ENCODE measurements at regions not wholly inside any gene's neighbourhood (a gene's known extent, or its start where the extent isn't known, plus 50 kb on each side); places are given as distances from the start of the nearest gene placed in this dataset.

GRCh38 chr17:65389426-65389825 lies 172.0 kb downstream of the AXIN2 start:
- TF ChIP-seq CTCF (IDR thresholded peaks at IDR 0.05), result no peak
- Histone ChIP-seq H3K9me3 (no peaks in the 10 kb centered on the region), H3K27ac (no peak overlapping the region), H3K36me3 (no peaks in the 10 kb centered on the region), H3K4me1 (no peaks in the 10 kb centered on the region), H3K27me3 (no peaks in the 10 kb centered on the region), H3K4me3 (no peak overlapping the region)
- DNase-seq (no peak), ATAC-seq (no peak)
- intact Hi-C loops (cut with DNase I), result no loop called here

GRCh38 chr17:65388911-65389310 lies 172.5 kb downstream of the AXIN2 start:
- Histone ChIP-seq H3K27ac (no peak overlapping the region), H3K9me3 (no peaks in the 10 kb centered on the region), H3K4me3 (no peak overlapping the region), H3K36me3 (no peaks in the 10 kb centered on the region), H3K27me3 (no peaks in the 10 kb centered on the region), H3K4me1 (no peaks in the 10 kb centered on the region)
- DNase-seq (no peak), ATAC-seq (no peak)
- intact Hi-C loops (cut with DNase I), result no loop called here
- no peak for TF ChIP-seq CTCF (IDR thresholded peaks at IDR 0.05)

- H3K4me1 ChIP-seq, result no peaks in the 10 kb centered on the region
- no peak overlapping the region for H3K4me3 ChIP-seq
- intact Hi-C loops (cut with DNase I), result no loop called here
- no peaks in the 10 kb centered on the region for H3K36me3 ChIP-seq
- H3K27me3 ChIP-seq, result no peaks in the 10 kb centered on the region
- H3K9me3 ChIP-seq, result no peaks in the 10 kb centered on the region
- TF ChIP-seq CTCF (IDR thresholded peaks at IDR 0.05), result no peak
- no peak for ATAC-seq
- no peak for DNase-seq
- H3K27ac ChIP-seq, result no peak overlapping the region
These were observed 174.1 kb downstream of the AXIN2 start for GRCh38 chr17:65387322-65387721.

- Histone ChIP-seq H3K36me3 (no peaks in the 10 kb centered on the region), H3K27me3 (no peaks in the 10 kb centered on the region), H3K9me3 (no peaks in the 10 kb centered on the region), H3K27ac (no peak overlapping the region), H3K4me3 (no peak overlapping the region), H3K4me1 (no peaks in the 10 kb centered on the region)
- no peak for DNase-seq
- no peak for TF ChIP-seq CTCF (IDR thresholded peaks at IDR 0.05)
- intact Hi-C loops (cut with DNase I), result no loop called here
- no peak for ATAC-seq
These were observed 175.7 kb downstream of the AXIN2 start for GRCh38 chr17:65385726-65386125.

GRCh38 chr17:65385071-65385470 lies 176.4 kb downstream of the AXIN2 start:
- Histone ChIP-seq H3K9me3 (no peaks in the 10 kb centered on the region), H3K4me1 (no peaks in the 10 kb centered on the region), H3K4me3 (no peak overlapping the region), H3K36me3 (no peaks in the 10 kb centered on the region), H3K27ac (no peak overlapping the region), H3K27me3 (no peaks in the 10 kb centered on the region)
- DNase-seq (no peak), ATAC-seq (no peak)
- no peak for TF ChIP-seq CTCF (IDR thresholded peaks at IDR 0.05)
- intact Hi-C loops (cut with DNase I), result no loop called here

- Histone ChIP-seq H3K4me3 (no peak overlapping the region), H3K36me3 (no peaks in the 10 kb centered on the region), H3K9me3 (no peaks in the 10 kb centered on the region), H3K4me1 (no peaks in the 10 kb centered on the region), H3K27ac (no peak overlapping the region), H3K27me3 (no peaks in the 10 kb centered on the region)
- intact Hi-C loops (cut with DNase I), result no loop called here
- DNase-seq (no peak), ATAC-seq (no peak)
- TF ChIP-seq CTCF (IDR thresholded peaks at IDR 0.05), result no peak
These were observed 180.3 kb downstream of the AXIN2 start for GRCh38 chr17:65381152-65381551.
